GM23338 (cell line): ENCODE measurements at regions not wholly inside any gene's neighbourhood (a gene's known extent, or its start where the extent isn't known, plus 50 kb on each side); places are given as distances from the start of the nearest gene placed in this dataset.

Experiments
- ATAC-seq: fragments of 200-7000 bp; cut with Tn5 transposase; 3 replicates; pipeline ENCODE4 v1.9.1; 2020
- DNase-seq: peaks from one replicate; pipeline ENCODE4 v3.0.0-alpha.2; 2015; ENCODE audit warnings: low spot score
- H2AFZ ChIP-seq: fragments of 200-600 bp; sonication (generic); 2 replicates; pipeline ENCODE4 v1.8.0; 2016; ENCODE audit warnings: antibody characterized with exemption, mild to moderate bottlenecking, moderate library complexity
- H3F3A ChIP-seq: fragments of 200-600 bp; sonication (generic); replicated peaks from 2 replicates; pipeline ENCODE4 v1.8.0; 2017; ENCODE audit warnings: antibody characterized with exemption, mixed run types, low read depth
- H3K27ac ChIP-seq: fragments of 200-600 bp; sonication (generic); 2 replicates; pipeline ENCODE4 v1.6.1; 2016; ENCODE audit warnings: low read depth
- H3K27me3 ChIP-seq: fragments of 200-600 bp; sonication (generic); 2 replicates; pipeline ENCODE4 v1.8.0; 2016; ENCODE audit warnings: mild to moderate bottlenecking, mixed run types, moderate library complexity; ENCODE audit not compliant: insufficient read depth
- H3K36me3 ChIP-seq: fragments of 200-600 bp; sonication (generic); 2 replicates; pipeline ENCODE4 v1.8.0; 2016; ENCODE audit warnings: mild to moderate bottlenecking; ENCODE audit not compliant: insufficient read depth
- H3K4me1 ChIP-seq: fragments of 200-600 bp; sonication (generic); 2 replicates; pipeline ENCODE4 v1.8.0; 2016; ENCODE audit warnings: mild to moderate bottlenecking, moderate library complexity; ENCODE audit not compliant: insufficient read depth
- H3K4me2 ChIP-seq: fragments of 200-600 bp; sonication (generic); 2 replicates; pipeline ENCODE4 v1.7.1; 2017; ENCODE audit warnings: mixed run types
- H3K4me3 ChIP-seq: fragments of 200-600 bp; sonication (generic); 2 replicates; pipeline ENCODE4 v1.6.1; 2016; ENCODE audit warnings: mixed run types
- H3K79me2 ChIP-seq: fragments of 200-600 bp; sonication (generic); replicated peaks from 2 replicates; pipeline ENCODE4 v1.8.0; 2017; ENCODE audit warnings: mild to moderate bottlenecking; ENCODE audit not compliant: insufficient read depth
- H3K9me2 ChIP-seq: fragments of 200-600 bp; sonication (generic); 2 replicates; pipeline ENCODE4 v1.8.0; 2017; ENCODE audit not compliant: insufficient read depth
- H4K20me1 ChIP-seq: fragments of 200-600 bp; sonication (generic); replicated peaks from 2 replicates; pipeline ENCODE4 v1.8.0; 2017; ENCODE audit warnings: mild to moderate bottlenecking; ENCODE audit not compliant: insufficient read depth
- H3K27ac Mint-ChIP-seq: 2 replicates; pipeline ENCODE4 v1.8.0; 2020; ENCODE audit warnings: inconsistent platforms, mild to moderate bottlenecking, moderate library complexity, mixed read lengths
- H3K27me3 Mint-ChIP-seq: 3 replicates; pipeline ENCODE4 v1.8.0; 2022; ENCODE audit warnings: low read depth, mild to moderate bottlenecking, moderate library complexity, mixed read lengths, inconsistent platforms; ENCODE audit not compliant: insufficient read depth, poor library complexity
- H3K36me3 Mint-ChIP-seq: 3 replicates; pipeline ENCODE4 v1.8.0; 2021; ENCODE audit warnings: low read depth, mild to moderate bottlenecking, inconsistent platforms, moderate library complexity, mixed read lengths
- H3K4me1 Mint-ChIP-seq: 3 replicates; pipeline ENCODE4 v1.8.0; 2020; ENCODE audit warnings: mild to moderate bottlenecking, inconsistent platforms, mixed read lengths
- H3K4me3 Mint-ChIP-seq: 3 replicates; pipeline ENCODE4 v1.8.0; 2021; ENCODE audit warnings: moderate library complexity, mild to moderate bottlenecking, inconsistent platforms, mixed read lengths
- H3K9me3 Mint-ChIP-seq: 3 replicates; pipeline ENCODE4 v1.8.0; 2020; ENCODE audit warnings: moderate library complexity, mild to moderate bottlenecking, inconsistent platforms, mixed read lengths
- CREB1 ChIP-seq: fragments of 250-450 bp; sonication (Bioruptor Pico); IDR thresholded peaks from 2 replicates; pipeline ENCODE4 v1.5.0; 2020; ENCODE audit warnings: low read depth, mild to moderate bottlenecking, moderate library complexity
- CTCF ChIP-seq, 2 experiments: fragments of 200-600 bp in 1 of 2; sonication (generic) in 1 of 2; conservative IDR thresholded peaks; 2 replicates each; pipeline versions ENCODE4 v1.5.1 to v1.6.1; 2016 to 2017; ENCODE audit warnings: antibody characterized with exemption in 2 of 2, low read depth in 2 of 2, mild to moderate bottlenecking in 2 of 2, moderate library complexity in 1 of 2
- ETS1 ChIP-seq: IDR thresholded peaks from 2 replicates; pipeline ENCODE4 v1.6.1; 2016; ENCODE audit warnings: antibody characterized with exemption
- EZH2 ChIP-seq: fragments of 200-600 bp; sonication (generic); IDR thresholded peaks from one replicate; pipeline ENCODE4 v1.8.0; 2017; ENCODE audit warnings: antibody characterized with exemption, mild to moderate bottlenecking, low read depth; ENCODE audit not compliant: unreplicated experiment
- EZH2phosphoT487 ChIP-seq: fragments of 200-600 bp; sonication (generic); IDR thresholded peaks from one replicate; pipeline ENCODE4 v1.8.1; 2018; ENCODE audit warnings: antibody characterized with exemption; ENCODE audit not compliant: unreplicated experiment
- JUNB ChIP-seq: IDR thresholded peaks from one replicate; pipeline ENCODE4 v1.6.1; 2016; ENCODE audit warnings: antibody characterized with exemption; ENCODE audit not compliant: unreplicated experiment
- NANOG ChIP-seq: IDR thresholded peaks from 2 replicates; pipeline ENCODE4 v1.6.1; 2016; ENCODE audit warnings: antibody characterized with exemption, borderline replicate concordance
- POLR2AphosphoS5 ChIP-seq: IDR thresholded peaks from 2 replicates; pipeline ENCODE4 v1.6.1; 2016; ENCODE audit warnings: antibody characterized with exemption, low read depth
- REST ChIP-seq: IDR thresholded peaks from one replicate; pipeline ENCODE4 v1.6.1; 2018; ENCODE audit warnings: antibody characterized with exemption; ENCODE audit not compliant: unreplicated experiment
- STAT1 ChIP-seq: IDR thresholded peaks from one replicate; pipeline ENCODE4 v1.6.1; 2016; ENCODE audit warnings: antibody characterized with exemption; ENCODE audit not compliant: unreplicated experiment
- ZNF114 ChIP-seq: fragments of 250-450 bp; sonication (Bioruptor Pico); IDR thresholded peaks from 2 replicates; pipeline ENCODE4 v1.5.0; 2020; ENCODE audit warnings: mild to moderate bottlenecking, moderate library complexity
- ZNF331 ChIP-seq: fragments of 250-450 bp; sonication (Bioruptor Pico); IDR thresholded peaks from 2 replicates; pipeline ENCODE4 v1.5.0; 2020; ENCODE audit warnings: low read depth, mild to moderate bottlenecking, moderate library complexity
- ZNF462 ChIP-seq: fragments of 250-450 bp; sonication (Bioruptor Pico); IDR thresholded peaks from 2 replicates; pipeline ENCODE4 v1.5.0; 2020; ENCODE audit warnings: mild to moderate bottlenecking, moderate library complexity

- Histone ChIP-seq H3K36me3 (no peaks in the 10 kb centered on the region), H3K4me2 (no peak overlapping the region)
- H3K9me3 Mint-ChIP-seq, result peaks cover 4% of the 10 kb centered on the region; the same call in 1 of the 3 replicates
Observed at GRCh38 chr5:97641081-97641480, 458.0 kb upstream of the RIOK2 start.

More at GRCh38 chr5:97641081-97641480, 458.0 kb upstream of the RIOK2 start:
- Histone ChIP-seq H3K9me2 (peaks cover 18% of the 10 kb centered on the region; the same call in 1 of the 2 replicates), H3F3A (no peaks in the 10 kb centered on the region), H3K27me3 (no peaks in the 10 kb centered on the region), H4K20me1 (no peaks in the 10 kb centered on the region), H3K4me3 (no peak overlapping the region), H3K27ac (no peak overlapping the region), H2AFZ (no peak overlapping the region), H3K4me1 (0 out of 2 replicates have a peak, but pooled peaks cover 5% of the 10 kb centered on the region), H3K79me2 (no peaks in the 10 kb centered on the region)
- Mint-ChIP-seq H3K27me3 (no peaks in the 10 kb centered on the region), H3K36me3 (no peaks in the 10 kb centered on the region), H3K4me1 (no peaks in the 10 kb centered on the region), H3K4me3 (no peak overlapping the region), H3K27ac (no peak overlapping the region)
- DNase-seq (no peak), ATAC-seq (no peak)
- TF ChIP-seq EZH2phosphoT487 (no peak), CTCF (conservative IDR thresholded peaks at IDR 0.05; ENCODE audit: low read depth in 2 of 2) (no peak), EZH2 (no peak), ETS1 (no peak), ZNF114 (CRISPR knock-in tag) (no peak), CREB1 (CRISPR knock-in tag) (no peak), ZNF462 (CRISPR knock-in tag) (no peak), REST (no peak), JUNB (no peak), STAT1 (no peak), ZNF331 (CRISPR knock-in tag) (no peak), POLR2AphosphoS5 (no peak), NANOG (no peak)
